DND-41 (cell line): ENCODE measurements at regions not wholly inside any gene's neighbourhood (a gene's known extent, or its start where the extent isn't known, plus 50 kb on each side); places are given as distances from the start of the nearest gene placed in this dataset.

Experiments
- ATAC-seq: fragments of 200-7000 bp; cut with Tn5 transposase; 3 replicates; pipeline ENCODE4 v1.9.1; 2021; ENCODE audit warnings: low read depth; ENCODE audit not compliant: insufficient read depth
- DNase-seq: peaks from one replicate; pipeline ENCODE4 v3.0.0-alpha.2; 2020
- H2AFZ ChIP-seq: 2 replicates; pipeline ENCODE4 v1.6.0; 2012; ENCODE audit warnings: low read depth, low read length
- H3K27ac ChIP-seq: 2 replicates; pipeline ENCODE4 v1.5.1; 2012; ENCODE audit warnings: low read length, inconsistent platforms
- H3K27me3 ChIP-seq: fragments of 200-600 bp; sonication (generic); 2 replicates; pipeline ENCODE4 v1.6.0; 2012; ENCODE audit warnings: low read length, mild to moderate bottlenecking, inconsistent platforms; ENCODE audit not compliant: insufficient read depth, poor library complexity
- H3K36me3 ChIP-seq: 2 replicates; pipeline ENCODE4 v1.5.1; 2012; ENCODE audit warnings: low read length, inconsistent platforms; ENCODE audit not compliant: insufficient read depth
- H3K4me1 ChIP-seq: 2 replicates; pipeline ENCODE4 v1.5.1; 2012; ENCODE audit warnings: mild to moderate bottlenecking, low read length; ENCODE audit not compliant: insufficient read depth
- H3K4me2 ChIP-seq: 2 replicates; pipeline ENCODE4 v1.6.0; 2012; ENCODE audit warnings: mild to moderate bottlenecking, moderate library complexity, low read length, inconsistent platforms; ENCODE audit not compliant: insufficient read depth
- H3K4me3 ChIP-seq, 2 experiments: fragments of 200-600 bp in 1 of 2; shearing (Covaris generic) in 1 of 2; 2 replicates each; pipeline ENCODE4 v1.5.1; 2012 to 2016; ENCODE audit warnings: inconsistent platforms in 2 of 2, low read length in 2 of 2, mild to moderate bottlenecking in 2 of 2, low read depth in 1 of 2, moderate library complexity in 1 of 2
- H3K79me2 ChIP-seq: 2 replicates; pipeline ENCODE4 v1.6.0; 2012; ENCODE audit warnings: low read length, inconsistent platforms; ENCODE audit not compliant: insufficient read depth
- H3K9ac ChIP-seq: 2 replicates; pipeline ENCODE4 v1.6.0; 2012; ENCODE audit warnings: low read depth, mild to moderate bottlenecking, inconsistent platforms, low read length, moderate library complexity
- H3K9me3 ChIP-seq: 2 replicates; pipeline ENCODE4 v1.5.1; 2012; ENCODE audit warnings: low read length, moderate library complexity, mild to moderate bottlenecking, inconsistent platforms; ENCODE audit not compliant: insufficient read depth, severe bottlenecking
- H4K20me1 ChIP-seq: 2 replicates; pipeline ENCODE4 v1.6.0; 2012; ENCODE audit warnings: low read length; ENCODE audit not compliant: insufficient read depth
- CTCF ChIP-seq: IDR thresholded peaks from 2 replicates; pipeline ENCODE4 v1.5.1; 2012; ENCODE audit warnings: borderline replicate concordance, low read length, moderate library complexity, mild to moderate bottlenecking; ENCODE audit not compliant: poor library complexity, severe bottlenecking; ENCODE audit errors: extremely low read depth
- EZH2 ChIP-seq: IDR thresholded peaks from 3 replicates; pipeline ENCODE4 v1.6.1; 2012; ENCODE audit warnings: borderline replicate concordance, low read depth, mild to moderate bottlenecking, moderate library complexity, low read length, inconsistent platforms; ENCODE audit not compliant: severe bottlenecking

- H3K4me2 ChIP-seq, result no peak overlapping the region
- H2AFZ ChIP-seq, result no peak overlapping the region
- H3K4me1 ChIP-seq, result no peaks in the 10 kb centered on the region
- H3K36me3 ChIP-seq, result no peaks in the 10 kb centered on the region
- DNase-seq, result no peak
- H3K9me3 ChIP-seq, result no peaks in the 10 kb centered on the region
- no peak overlapping the region for H3K4me3 ChIP-seq
- no peak overlapping the region for H3K9ac ChIP-seq
- no peak overlapping the region for H3K27ac ChIP-seq
- TF ChIP-seq EZH2, result no peak
- no peak for TF ChIP-seq CTCF
- H4K20me1 ChIP-seq, result no peaks in the 10 kb centered on the region
- ATAC-seq, result no peak
- H3K27me3 ChIP-seq, result peaks cover 15% of the 10 kb centered on the region
- H3K79me2 ChIP-seq, result no peaks in the 10 kb centered on the region
These were observed 97.6 kb downstream of the TRIM29 start for GRCh38 chr11:120040151-120040840.

- Histone ChIP-seq H3K27me3 (peaks cover 9% of the 10 kb centered on the region), H3K4me2 (no peak overlapping the region), H3K79me2 (no peaks in the 10 kb centered on the region), H3K9ac (no peak overlapping the region), H3K4me1 (no peaks in the 10 kb centered on the region), H3K27ac (no peak overlapping the region), H3K9me3 (no peaks in the 10 kb centered on the region), H4K20me1 (no peaks in the 10 kb centered on the region), H3K36me3 (no peaks in the 10 kb centered on the region), H2AFZ (no peak overlapping the region), H3K4me3 (no peak overlapping the region)
- ATAC-seq (no peak), DNase-seq (no peak)
- TF ChIP-seq CTCF (no peak), EZH2 (no peak)
These were observed 98.9 kb downstream of the TRIM29 start for GRCh38 chr11:120039039-120039438.

GRCh38 chr11:120037111-120037510 lies 100.8 kb downstream of the TRIM29 start:
- Histone ChIP-seq H3K4me1 (no peaks in the 10 kb centered on the region), H3K79me2 (no peaks in the 10 kb centered on the region), H3K27me3 (peaks cover 11% of the 10 kb centered on the region), H3K9me3 (no peaks in the 10 kb centered on the region), H3K27ac (no peak overlapping the region), H3K36me3 (no peaks in the 10 kb centered on the region), H2AFZ (no peak overlapping the region), H3K4me3 (no peak overlapping the region), H3K9ac (no peak overlapping the region), H3K4me2 (no peak overlapping the region), H4K20me1 (no peaks in the 10 kb centered on the region)
- no peak for DNase-seq
- ATAC-seq, result no peak
- no peak for TF ChIP-seq EZH2
- no peak for TF ChIP-seq CTCF
